ENCODE measurements at regions not wholly inside any gene's neighbourhood (a gene's known extent, or its start where the extent isn't known, plus 50 kb on each side); places are given as distances from the start of the nearest gene placed in this dataset.
"Not testable (repeated sequence)": the region's sequence is repeated elsewhere in the genome, so short reads cannot be mapped to it uniquely, and the experiment has no call there.

- H3K4me1 ChIP-seq; H3K9me3 ChIP-seq; H3K27me3 ChIP-seq; H3K27ac ChIP-seq; DNase-seq (ENCODE audit: low spot score in 2 of 2); H3K36me3 ChIP-seq; H3K4me3 ChIP-seq: not testable (repeated sequence)
- 100% methylated on average over 1 of the region's 1 CpG for WGBS
Observed at GRCh38 chr15:24509714-24510113, 165.9 kb upstream of the NPAP1 start.

- H3K36me3 ChIP-seq; H3K27me3 ChIP-seq; H3K9me3 ChIP-seq; H3K4me1 ChIP-seq; DNase-seq (ENCODE audit: low spot score in 2 of 2); H3K4me3 ChIP-seq; H3K27ac ChIP-seq: not testable (repeated sequence)
- 84% methylated on average over 3 of the region's 3 CpGs for WGBS
Observed at GRCh38 chr15:24511598-24511997, 164.0 kb upstream of the NPAP1 start.

- not testable (repeated sequence) for DNase-seq (ENCODE audit: low spot score in 2 of 2); H3K27ac ChIP-seq; H3K36me3 ChIP-seq; H3K9me3 ChIP-seq; H3K4me1 ChIP-seq; H3K4me3 ChIP-seq; H3K27me3 ChIP-seq
- WGBS: 88% methylated on average over 3 of the region's 4 CpGs
Observed at GRCh38 chr15:24518772-24519171, 156.8 kb upstream of the NPAP1 start.

- not testable (repeated sequence) for H3K27me3 ChIP-seq; H3K4me3 ChIP-seq; H3K4me1 ChIP-seq; H3K27ac ChIP-seq; DNase-seq (ENCODE audit: low spot score in 2 of 2); H3K9me3 ChIP-seq; H3K36me3 ChIP-seq
- WGBS: 58% methylated on average over 3 of the region's 3 CpGs
Observed at GRCh38 chr15:24531235-24531634, 144.3 kb upstream of the NPAP1 start.

GRCh38 chr15:24534032-24534431 lies 141.5 kb upstream of the NPAP1 start:
- H3K9me3 ChIP-seq; H3K4me3 ChIP-seq; DNase-seq (ENCODE audit: low spot score in 2 of 2); H3K27me3 ChIP-seq; H3K27ac ChIP-seq; H3K4me1 ChIP-seq; H3K36me3 ChIP-seq: not testable (repeated sequence)
- 85% methylated on average over 1 of the region's 1 CpG for WGBS

GRCh38 chr15:24557281-24557680 lies 118.3 kb upstream of the NPAP1 start:
- not testable (repeated sequence) for H3K4me1 ChIP-seq; DNase-seq (ENCODE audit: low spot score in 2 of 2); H3K4me3 ChIP-seq; H3K9me3 ChIP-seq; H3K27me3 ChIP-seq; H3K36me3 ChIP-seq; H3K27ac ChIP-seq
- WGBS: 83% methylated on average over 5 of the region's 5 CpGs

- TF ChIP-seq POLR2A (IDR thresholded peaks at IDR 0.05) (no peak), EP300 (IDR thresholded peaks at IDR 0.05) (no peak), POLR2AphosphoS5 (IDR thresholded peaks at IDR 0.05) (no peak), CTCF (IDR thresholded peaks at IDR 0.05) (no peak)
- Histone ChIP-seq H3K27ac (no peak overlapping the region), H3K9me3 (peaks cover 5% of the 10 kb centered on the region), H3K4me3 (no peak overlapping the region), H3K27me3 (no peaks in the 10 kb centered on the region), H3K36me3 (no peaks in the 10 kb centered on the region), H3K4me1 (no peaks in the 10 kb centered on the region)
- no peak for DNase-seq (ENCODE audit: low spot score in 2 of 2)
- WGBS: 84% methylated on average over 4 of the region's 4 CpGs
Observed at GRCh38 chr15:24607636-24608035, 67.9 kb upstream of the NPAP1 start.

GRCh38 chr15:24617646-24618045 lies 57.9 kb upstream of the NPAP1 start:
- Histone ChIP-seq H3K9me3 (peaks cover 6% of the 10 kb centered on the region), H3K27ac (no peak overlapping the region), H3K27me3 (no peaks in the 10 kb centered on the region), H3K4me1 (no peaks in the 10 kb centered on the region), H3K4me3 (no peak overlapping the region), H3K36me3 (no peaks in the 10 kb centered on the region)
- TF ChIP-seq CTCF (IDR thresholded peaks at IDR 0.05) (no peak), EP300 (IDR thresholded peaks at IDR 0.05) (no peak), POLR2AphosphoS5 (IDR thresholded peaks at IDR 0.05) (no peak), POLR2A (IDR thresholded peaks at IDR 0.05) (no peak)
- 56% methylated on average over 1 of the region's 1 CpG for WGBS
- DNase-seq (ENCODE audit: low spot score in 2 of 2): no peak
